Pancreas (tissue), 10 donors: ENCODE measurements at regions not wholly inside any gene's neighbourhood (a gene's known extent, or its start where the extent isn't known, plus 50 kb on each side); places are given as distances from the start of the nearest gene placed in this dataset.

Source experiments
- ATAC-seq, 4 donors: fragments of 200-7000 bp; cut with Tn5 transposase; one replicate each; pipeline versions ENCODE4 v1.8.0 to v1.9.1; 2020; ENCODE audit warnings: mild to moderate bottlenecking in 4 of 4, moderate library complexity in 4 of 4
- DNase-seq, 6 donors: peaks; one replicate each; pipeline ENCODE4 v3.0.0-alpha.2; 2020
- FAIRE-seq: peaks from 2 replicates; lab custom pipeline; 2012; peaks lifted over from hg19 to GRCh38; lab: Jason Lieb, UNC
- H3K27ac ChIP-seq, 4 donors: fragments of 200-600 bp; sonication (generic); 1 replicate in 3 of 4; 2 replicates in 1 of 4; pipeline versions ENCODE4 v1.5.0 to v1.8.0; 2020
- H3K27me3 ChIP-seq, 4 donors: fragments of 200-600 bp; one replicate each; pipeline ENCODE4 v1.8.0; 2021
- H3K36me3 ChIP-seq, 3 donors: fragments of 200-600 bp; sonication (generic) in 1 of 3; one replicate each; pipeline versions ENCODE4 v1.5.0 to v1.8.0; 2020 to 2021
- H3K4me1 ChIP-seq, 3 donors: fragments of 200-600 bp; one replicate each; pipeline ENCODE4 v1.8.0; 2021
- H3K4me3 ChIP-seq, 4 donors: fragments of 200-600 bp; sonication (generic) in 2 of 4; one replicate each; pipeline versions ENCODE4 v1.5.0 to v1.8.0; 2020 to 2021
- H3K9me3 ChIP-seq, 4 donors: fragments of 200-600 bp; one replicate each; pipeline ENCODE4 v1.8.0; 2021
- CTCF ChIP-seq, 4 donors: fragments of 200-600 bp; sonication (generic) in 3 of 4; IDR thresholded peaks; one replicate each; pipeline versions ENCODE4 v1.5.0 to v1.8.0; 2021; ENCODE audit warnings: antibody characterized with exemption in 4 of 4
- WGBS, 2 donors: extraction: QIAGEN DNeasy Blood & Tissue Kit; methylation state at CpG; one replicate each; pipeline ENCODE4 v1.1.7; 2013; 5-methylcytosine and 5-hydroxymethylcytosine counted together
- intact Hi-C, 3 donors: fragments of 100-400 bp; cut with DNase I; formaldehyde crosslinking; loops; one replicate each; pipeline versions ENCODE4 v1.11.1 to v1.14.2; 2022
- donor health status: healthy with polysubstance abuse.
- donor health status: DM: no; HTN: no; CAD: no; lungs with moderate emphysema.
- donor health status: DM: no; HTN: no; CAD: no.
- donor health status: control.
- donor health status: control.
- donor health status: Bipolar disorder and iron deficiency.
- donor health status: DM: yes; HTN: yes; CAD: no.
- donor health status: DM: no; HTN: no; CAD: no.
- donor health status: DM: no; HTN: no; CAD: no.
- donor health status: DM: yes; HTN: yes; CAD: no.

DNA sequence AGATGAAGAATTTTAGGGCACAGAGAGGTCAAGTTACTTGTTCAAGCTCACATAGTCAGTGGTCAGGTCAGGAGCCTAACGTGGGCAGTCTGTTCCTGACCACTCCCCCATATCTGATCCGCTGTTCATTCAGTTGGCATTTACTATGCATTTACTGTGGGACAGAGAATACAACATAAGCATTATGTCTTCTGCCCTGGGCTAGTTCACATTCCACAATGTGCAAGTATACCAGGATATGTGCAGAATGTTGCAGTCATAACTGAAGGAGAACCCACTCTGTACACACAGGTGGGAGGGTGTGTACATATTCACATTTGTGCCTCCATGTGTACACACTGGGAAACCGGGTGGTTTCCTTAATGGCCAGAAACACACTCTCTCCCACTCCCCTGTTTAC is 309.6 kb downstream of the PRDM2 start:
- no peaks in the 10 kb centered on the region for H3K36me3 ChIP-seq
- H3K4me3 ChIP-seq, result no peak overlapping the region
- no peak for DNase-seq
- no peaks in the 10 kb centered on the region for H3K9me3 ChIP-seq
- no peak for FAIRE-seq
- ATAC-seq, result no peak
- 57 to 67% methylated on average over 3 of the region's 3 CpGs for whole genome bisulfite sequencing, 2 donors
- no peak for TF ChIP-seq CTCF (IDR thresholded peaks at IDR 0.05)
- no peak overlapping the region for H3K27ac ChIP-seq
- H3K27me3 ChIP-seq, result no peaks in the 10 kb centered on the region
- H3K4me1 ChIP-seq, result no peaks in the 10 kb centered on the region
- intact Hi-C loops, result no loop called here

DNA sequence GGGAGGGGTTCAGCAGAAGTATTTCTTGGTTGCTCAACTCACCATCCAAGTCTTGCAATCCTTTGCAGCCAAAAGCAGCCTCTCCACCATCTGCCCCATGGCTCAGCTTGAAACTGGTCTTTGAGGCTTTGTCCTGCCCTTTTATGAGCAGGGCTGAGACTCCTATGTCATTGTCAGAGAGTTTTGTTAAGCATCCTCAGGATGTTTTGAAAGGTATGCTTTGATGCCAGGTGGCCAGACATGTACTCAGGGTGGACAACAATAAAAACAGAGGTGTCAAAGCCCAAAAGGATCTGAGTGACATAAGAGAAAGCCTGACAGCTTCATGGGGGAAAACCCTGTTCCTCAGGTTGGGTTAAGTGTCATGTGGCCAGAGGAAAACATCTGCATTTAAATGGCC is 310.5 kb downstream of the PRDM2 start:
- FAIRE-seq (no peak), DNase-seq (no peak), ATAC-seq (no peak)
- Histone ChIP-seq H3K9me3 (no peaks in the 10 kb centered on the region), H3K4me1 (no peaks in the 10 kb centered on the region), H3K4me3 (no peak overlapping the region), H3K27me3 (no peaks in the 10 kb centered on the region), H3K27ac (no peak overlapping the region), H3K36me3 (no peaks in the 10 kb centered on the region)
- no peak for TF ChIP-seq CTCF (IDR thresholded peaks at IDR 0.05)
- intact Hi-C loops, result no loop called here

DNA sequence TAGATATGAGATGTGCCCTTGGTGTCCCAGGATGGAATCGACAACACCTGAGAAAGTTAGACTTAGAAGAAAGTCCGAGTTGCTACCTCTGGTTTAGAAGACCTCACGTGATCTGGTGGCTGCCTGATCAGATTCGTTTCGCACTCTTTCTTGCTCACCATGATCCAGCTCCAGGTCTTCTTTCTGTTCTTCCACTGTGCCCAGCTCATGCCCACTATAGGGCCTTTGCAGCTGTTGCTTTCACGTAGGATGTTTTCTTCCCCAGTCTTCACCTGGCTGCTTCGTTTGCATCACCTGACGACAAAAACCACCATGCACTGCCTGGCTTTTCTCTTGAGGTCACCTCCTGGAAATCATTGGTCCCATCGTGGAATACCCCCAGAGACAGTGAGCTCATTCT is 311.1 kb downstream of the PRDM2 start:
- no peak overlapping the region for H3K27ac ChIP-seq
- intact Hi-C loops, result no loop called here
- WGBS, 2 donors, result 47 to 55% methylated on average over 9 of the region's 9 CpGs
- no peak for FAIRE-seq
- no peak for DNase-seq
- no peak for TF ChIP-seq CTCF (IDR thresholded peaks at IDR 0.05)
- H3K4me3 ChIP-seq, result no peak overlapping the region
- H3K27me3 ChIP-seq, result no peaks in the 10 kb centered on the region
- no peak for ATAC-seq
- H3K4me1 ChIP-seq, result no peaks in the 10 kb centered on the region
- no peaks in the 10 kb centered on the region for H3K36me3 ChIP-seq
- no peaks in the 10 kb centered on the region for H3K9me3 ChIP-seq

- no peak overlapping the region for H3K4me3 ChIP-seq
- no peak for DNase-seq
- TF ChIP-seq CTCF (IDR thresholded peaks at IDR 0.05), result no peak
- intact Hi-C loops, result no loop called here
- H3K27me3 ChIP-seq, result no peaks in the 10 kb centered on the region
- H3K4me1 ChIP-seq, result no peaks in the 10 kb centered on the region
- H3K36me3 ChIP-seq, result no peaks in the 10 kb centered on the region
- H3K9me3 ChIP-seq, result no peaks in the 10 kb centered on the region
- ATAC-seq, result no peak
- FAIRE-seq, result no peak
- H3K27ac ChIP-seq, result no peak overlapping the region
These were observed 311.9 kb downstream of the PRDM2 start for GRCh38 chr1:14011888-14012287.

- no peak for TF ChIP-seq CTCF (IDR thresholded peaks at IDR 0.05)
- FAIRE-seq (no peak), ATAC-seq (no peak), DNase-seq (no peak)
- Histone ChIP-seq H3K36me3 (no peaks in the 10 kb centered on the region), H3K9me3 (no peaks in the 10 kb centered on the region), H3K4me3 (no peak overlapping the region), H3K4me1 (no peaks in the 10 kb centered on the region), H3K27ac (no peak overlapping the region), H3K27me3 (no peaks in the 10 kb centered on the region)
- 29 to 32% methylated on average over 3 of the region's 3 CpGs for WGBS, 2 donors
- intact Hi-C loops, result no loop called here
These were observed 314.9 kb downstream of the PRDM2 start for GRCh38 chr1:14014929-14015328.
